ENCODE measurements at regions not wholly inside any gene's neighbourhood (a gene's known extent, or its start where the extent isn't known, plus 50 kb on each side); places are given as distances from the start of the nearest gene placed in this dataset.

- TF ChIP-seq EP300 (IDR thresholded peaks at IDR 0.05) (no peak), CTCF (IDR thresholded peaks at IDR 0.05) (no peak), POLR2A (IDR thresholded peaks at IDR 0.05) (no peak)
These were observed 78.1 kb upstream of the DHRSX start for GRCh38 chrX:2578864-2579263.
